Neuronal stem cell (in vitro differentiated cells): ENCODE measurements at regions not wholly inside any gene's neighbourhood (a gene's known extent, or its start where the extent isn't known, plus 50 kb on each side); places are given as distances from the start of the nearest gene placed in this dataset.

Experiments used
- DNase-seq: peaks from one replicate; pipeline ENCODE4 v3.0.0-alpha.2; 2013; ENCODE audit warnings: low spot score
- H2AFZ ChIP-seq: one replicate; pipeline ENCODE4 v1.6.1; 2013; ENCODE audit warnings: mild to moderate bottlenecking, low read length, inconsistent platforms
- H2AK5ac ChIP-seq: 2 replicates; pipeline ENCODE4 v1.6.1; 2013; ENCODE audit warnings: low read depth, mild to moderate bottlenecking, inconsistent platforms, low read length, moderate library complexity, mixed read lengths
- H2BK120ac ChIP-seq: 2 replicates; pipeline ENCODE4 v1.6.1; 2013; ENCODE audit warnings: low read depth, mild to moderate bottlenecking, inconsistent platforms, low read length, moderate library complexity, mixed read lengths
- H2BK12ac ChIP-seq: one replicate; pipeline ENCODE4 v1.6.1; 2013; ENCODE audit warnings: low read length, inconsistent platforms
- H2BK15ac ChIP-seq: 2 replicates; pipeline ENCODE4 v1.6.1; 2013; ENCODE audit warnings: mild to moderate bottlenecking, low read length, inconsistent platforms, mixed read lengths
- H2BK5ac ChIP-seq: one replicate; pipeline ENCODE4 v1.6.1; 2013; ENCODE audit warnings: inconsistent platforms, mild to moderate bottlenecking, low read length, moderate library complexity
- H3K14ac ChIP-seq: one replicate; pipeline ENCODE4 v1.6.1; 2013; ENCODE audit warnings: low read length, inconsistent platforms
- H3K18ac ChIP-seq: 2 replicates; pipeline ENCODE4 v1.6.1; 2013; ENCODE audit warnings: low read length, inconsistent platforms
- H3K23ac ChIP-seq: 2 replicates; pipeline ENCODE4 v1.6.1; 2013; ENCODE audit warnings: low read depth, mild to moderate bottlenecking, mixed read lengths, low read length, inconsistent platforms; ENCODE audit not compliant: poor library complexity
- H3K27ac ChIP-seq: replicated peaks from 3 replicates; pipeline ENCODE4 v1.5.1; 2013; ENCODE audit warnings: low read length, inconsistent platforms
- H3K27me3 ChIP-seq, 3 experiments: 2 replicates each; pipeline ENCODE4 v1.6.1; 2013; ENCODE audit warnings: low read length in 3 of 3, mild to moderate bottlenecking in 2 of 3, inconsistent platforms in 1 of 3, low read depth in 1 of 3, mixed read lengths in 1 of 3, moderate library complexity in 1 of 3; ENCODE audit not compliant: control insufficient read depth in 3 of 3, insufficient read depth in 3 of 3
- H3K36me3 ChIP-seq, 2 donors: replicated peaks in 1 of 2; 2 replicates each; pipeline ENCODE4 v1.6.1; 2013; ENCODE audit warnings: low read length in 2 of 2; ENCODE audit not compliant: control insufficient read depth in 2 of 2, insufficient read depth in 2 of 2
- H3K4ac ChIP-seq: 2 replicates; pipeline ENCODE4 v1.6.1; 2013; ENCODE audit warnings: inconsistent platforms, mild to moderate bottlenecking, low read length, moderate library complexity
- H3K4me1 ChIP-seq, 2 donors: 1 replicate in 1 of 2; 2 replicates in 1 of 2; pipeline ENCODE4 v1.6.1; 2013; ENCODE audit warnings: low read length in 2 of 2, low read depth in 1 of 2; ENCODE audit not compliant: control insufficient read depth in 2 of 2, insufficient read depth in 1 of 2
- H3K4me2 ChIP-seq: one replicate; pipeline ENCODE4 v1.6.1; 2013; ENCODE audit warnings: mild to moderate bottlenecking, low read length, inconsistent platforms; ENCODE audit not compliant: insufficient read depth, poor library complexity, severe bottlenecking
- H3K4me3 ChIP-seq, 2 donors: 2 replicates each; pipeline ENCODE4 v1.5.1; 2013; ENCODE audit warnings: low read length in 2 of 2, mild to moderate bottlenecking in 2 of 2, inconsistent platforms in 1 of 2, moderate library complexity in 1 of 2
- H3K79me1 ChIP-seq: one replicate; pipeline ENCODE4 v1.6.1; 2013; ENCODE audit warnings: low read depth, mild to moderate bottlenecking, inconsistent platforms, low read length, moderate library complexity
- H3K9ac ChIP-seq: one replicate; pipeline ENCODE4 v1.6.1; 2013; ENCODE audit warnings: mild to moderate bottlenecking, low read depth, low read length, inconsistent platforms; ENCODE audit not compliant: poor library complexity
- H3K9me3 ChIP-seq, 2 donors: replicated peaks in 1 of 2; 2 replicates each; pipeline versions ENCODE3 to v1.6.1; 2013; ENCODE audit warnings: low read length in 2 of 2, mild to moderate bottlenecking in 2 of 2, inconsistent platforms in 1 of 2, low read depth in 1 of 2, mixed read lengths in 1 of 2, moderate library complexity in 1 of 2; ENCODE audit not compliant: control insufficient read depth in 2 of 2, insufficient read depth in 1 of 2
- H4K8ac ChIP-seq: one replicate; pipeline ENCODE4 v1.6.1; 2013; ENCODE audit warnings: low read depth, mild to moderate bottlenecking, inconsistent platforms, low read length, moderate library complexity
- H4K91ac ChIP-seq: one replicate; pipeline ENCODE4 v1.6.1; 2013; ENCODE audit warnings: low read length, low read depth, mild to moderate bottlenecking, inconsistent platforms; ENCODE audit not compliant: poor library complexity
- WGBS, 2 donors: extraction: QIAGEN DNeasy Blood & Tissue Kit; methylation state at CpG; one replicate each; pipeline ENCODE4 v1.1.7; 2013; ENCODE audit warnings: missing lambda C conversion rate in 2 of 2, mixed read lengths in 1 of 2; ENCODE audit not compliant: insufficient read length in 2 of 2, insufficient replicate concordance in 1 of 2; ENCODE audit errors: extremely low coverage in 2 of 2; 5-methylcytosine and 5-hydroxymethylcytosine counted together

- Histone ChIP-seq H2AFZ (no peak overlapping the region), H3K4me1 (no peaks in the 10 kb centered on the region)
Observed at GRCh38 chr2:236934656-236935055, 151.0 kb upstream of the COPS8 start.

GRCh38 chr2:236935083-236935482 is 150.6 kb upstream of the COPS8 start:
- H3K23ac ChIP-seq, result no peak overlapping the region
- no peak overlapping the region for H2BK15ac ChIP-seq
- H3K27me3 ChIP-seq, result no peaks in the 10 kb centered on the region
- no peak overlapping the region for H2BK12ac ChIP-seq
- H3K18ac ChIP-seq, result no peak overlapping the region
- no peak overlapping the region for H2AFZ ChIP-seq
- no peak overlapping the region for H2BK5ac ChIP-seq
- H3K4ac ChIP-seq, result no peak overlapping the region
- H3K79me1 ChIP-seq, result no peaks in the 10 kb centered on the region
- no peak overlapping the region for H4K8ac ChIP-seq
- no peak overlapping the region for H3K27ac ChIP-seq
- WGBS, 2 donors, result no CpG with 5 or more reads among the region's 5 CpGs
- no peaks in the 10 kb centered on the region for H3K36me3 ChIP-seq
- no peak overlapping the region for H4K91ac ChIP-seq
- H3K4me2 ChIP-seq, result no peak overlapping the region
- H3K9ac ChIP-seq, result no peak overlapping the region
- H3K4me3 ChIP-seq, result no peak overlapping the region
- H3K14ac ChIP-seq, result no peak overlapping the region
- no peaks in the 10 kb centered on the region for H3K9me3 ChIP-seq
- no peaks in the 10 kb centered on the region for H3K4me1 ChIP-seq
- no peak overlapping the region for H2AK5ac ChIP-seq
- DNase-seq, result no peak
- H2BK120ac ChIP-seq, result no peak overlapping the region

More at GRCh38 chr2:236934656-236935055, 151.0 kb upstream of the COPS8 start:
- no peak overlapping the region for H2BK120ac ChIP-seq
- no peak overlapping the region for H2BK5ac ChIP-seq
- no CpG with 5 or more reads among the region's 3 CpGs for WGBS, 2 donors
- H3K36me3 ChIP-seq, result no peaks in the 10 kb centered on the region
- H2BK12ac ChIP-seq, result no peak overlapping the region
- no peaks in the 10 kb centered on the region for H3K9me3 ChIP-seq
- no peak overlapping the region for H3K27ac ChIP-seq
- no peaks in the 10 kb centered on the region for H3K79me1 ChIP-seq
- no peak overlapping the region for H3K4me3 ChIP-seq
- H3K18ac ChIP-seq, result no peak overlapping the region
- no peak overlapping the region for H4K91ac ChIP-seq
- no peak for DNase-seq
- no peak overlapping the region for H3K4ac ChIP-seq
- H3K14ac ChIP-seq, result no peak overlapping the region
- H2AK5ac ChIP-seq, result no peak overlapping the region
- H3K9ac ChIP-seq, result no peak overlapping the region
- no peak overlapping the region for H4K8ac ChIP-seq
- H3K27me3 ChIP-seq, result no peaks in the 10 kb centered on the region
- no peak overlapping the region for H3K4me2 ChIP-seq
- H3K23ac ChIP-seq, result no peak overlapping the region
- no peak overlapping the region for H2BK15ac ChIP-seq

GRCh38 chr2:236935631-236936445 is 149.9 kb upstream of the COPS8 start:
- H3K36me3 ChIP-seq, result no peaks in the 10 kb centered on the region
- H2BK15ac ChIP-seq, result no peak overlapping the region
- H3K9ac ChIP-seq, result no peak overlapping the region
- H3K18ac ChIP-seq, result peak overlapping the region; percentile 29
- H2BK5ac ChIP-seq, result no peak overlapping the region
- no peak overlapping the region for H2BK120ac ChIP-seq
- H2BK12ac ChIP-seq, result no peak overlapping the region
- H4K91ac ChIP-seq, result no peak overlapping the region
- no peaks in the 10 kb centered on the region for H3K4me1 ChIP-seq
- no peaks in the 10 kb centered on the region for H3K9me3 ChIP-seq
- H3K4ac ChIP-seq, result no peak overlapping the region
- H3K23ac ChIP-seq, result no peak overlapping the region
- WGBS, 2 donors, result no CpG with 5 or more reads among the region's 10 CpGs
- no peak overlapping the region for H4K8ac ChIP-seq
- no peak overlapping the region for H2AFZ ChIP-seq
- H2AK5ac ChIP-seq, result no peak overlapping the region
- H3K14ac ChIP-seq, result no peak overlapping the region
- no peaks in the 10 kb centered on the region for H3K79me1 ChIP-seq
- no peak overlapping the region for H3K4me2 ChIP-seq
- no peaks in the 10 kb centered on the region for H3K27me3 ChIP-seq
- H3K4me3 ChIP-seq, result no peak overlapping the region
- H3K27ac ChIP-seq, result no peak overlapping the region
- no peak for DNase-seq

GRCh38 chr2:236936446-236936940 is 149.2 kb upstream of the COPS8 start:
- Histone ChIP-seq H3K4ac (no peak overlapping the region), H3K4me2 (no peak overlapping the region), H3K27ac (no peak overlapping the region), H3K9ac (no peak overlapping the region), H2AFZ (no peak overlapping the region), H3K23ac (no peak overlapping the region), H4K91ac (no peak overlapping the region), H3K79me1 (no peaks in the 10 kb centered on the region), H3K18ac (no peak overlapping the region), H4K8ac (no peak overlapping the region), H3K36me3 (no peaks in the 10 kb centered on the region), H2BK12ac (no peak overlapping the region), H3K4me1 (no peaks in the 10 kb centered on the region), H3K9me3 (no peaks in the 10 kb centered on the region), H3K14ac (no peak overlapping the region), H2BK15ac (no peak overlapping the region), H3K27me3 (no peaks in the 10 kb centered on the region), H2AK5ac (no peak overlapping the region), H3K4me3 (no peak overlapping the region), H2BK120ac (no peak overlapping the region), H2BK5ac (no peak overlapping the region)
- no peak for DNase-seq
- WGBS, 2 donors, result no CpG with 5 or more reads among the region's 7 CpGs
